BE2C (cell line): ENCODE measurements at regions not wholly inside any gene's neighbourhood (a gene's known extent, or its start where the extent isn't known, plus 50 kb on each side); places are given as distances from the start of the nearest gene placed in this dataset.

Experiments used
- DNase-seq: peaks from one replicate; pipeline ENCODE4 v3.0.0-alpha.2; 2020
- H3K27me3 ChIP-seq: fragments of 250-450 bp; sonication (Bioruptor Pico); 2 replicates; pipeline ENCODE4 v1.5.1; 2020; ENCODE audit warnings: mild to moderate bottlenecking
- H3K36me3 ChIP-seq: fragments of 250-450 bp; sonication (Bioruptor Pico); 2 replicates; pipeline ENCODE4 v1.5.1; 2020; ENCODE audit warnings: mild to moderate bottlenecking
- H3K4me1 ChIP-seq: fragments of 250-450 bp; sonication (Bioruptor Pico); 2 replicates; pipeline ENCODE4 v1.5.1; 2020
- H3K4me3 ChIP-seq: 2 replicates; pipeline ENCODE4 v1.5.1; 2011; ENCODE audit warnings: low read depth, low read length
- H3K9me3 ChIP-seq: fragments of 250-450 bp; sonication (Bioruptor Pico); 2 replicates; pipeline ENCODE4 v1.5.1; 2020
- CTCF ChIP-seq: IDR thresholded peaks from 2 replicates; pipeline ENCODE4 v1.5.1; 2012; ENCODE audit warnings: mild to moderate bottlenecking, low read depth, low read length

- no peak for TF ChIP-seq CTCF
- no peaks in the 10 kb centered on the region for H3K9me3 ChIP-seq
- H3K36me3 ChIP-seq, result no peaks in the 10 kb centered on the region
- no peak overlapping the region for H3K4me3 ChIP-seq
- no peaks in the 10 kb centered on the region for H3K4me1 ChIP-seq
- H3K27me3 ChIP-seq, result peaks cover 5% of the 10 kb centered on the region; the same call in 1 of the 2 replicates
- no peak for DNase-seq
Measured at GRCh38 chr12:3991798-3992580, 118.8 kb upstream of the PARP11 start.

GRCh38 chr12:3990501-3991280 lies 117.5 kb upstream of the PARP11 start:
- Histone ChIP-seq H3K4me1 (no peaks in the 10 kb centered on the region), H3K36me3 (no peaks in the 10 kb centered on the region), H3K9me3 (no peaks in the 10 kb centered on the region), H3K27me3 (peaks cover 5% of the 10 kb centered on the region; the same call in 1 of the 2 replicates), H3K4me3 (no peak overlapping the region)
- TF ChIP-seq CTCF, result no peak
- DNase-seq, result no peak

GRCh38 chr12:3989218-3989550 lies 116.0 kb upstream of the PARP11 start:
- Histone ChIP-seq H3K9me3 (no peaks in the 10 kb centered on the region), H3K36me3 (no peaks in the 10 kb centered on the region), H3K27me3 (peaks cover 5% of the 10 kb centered on the region; the same call in 1 of the 2 replicates), H3K4me1 (no peaks in the 10 kb centered on the region), H3K4me3 (no peak overlapping the region)
- no peak for DNase-seq
- TF ChIP-seq CTCF, result no peak

GRCh38 chr12:3988519-3989217 lies 115.5 kb upstream of the PARP11 start:
- Histone ChIP-seq H3K4me3 (no peak overlapping the region), H3K36me3 (no peaks in the 10 kb centered on the region), H3K9me3 (no peaks in the 10 kb centered on the region), H3K4me1 (no peaks in the 10 kb centered on the region), H3K27me3 (peaks cover 5% of the 10 kb centered on the region; the same call in 1 of the 2 replicates)
- DNase-seq, result no peak
- no peak for TF ChIP-seq CTCF

GRCh38 chr12:3987571-3987970 lies 114.4 kb upstream of the PARP11 start:
- Histone ChIP-seq H3K9me3 (no peaks in the 10 kb centered on the region), H3K27me3 (peaks cover 5% of the 10 kb centered on the region; the same call in 1 of the 2 replicates), H3K4me3 (no peak overlapping the region), H3K4me1 (no peaks in the 10 kb centered on the region), H3K36me3 (no peaks in the 10 kb centered on the region)
- no peak for DNase-seq
- no peak for TF ChIP-seq CTCF
